Kasumi-1 (cell line): ENCODE measurements at regions not wholly inside any gene's neighbourhood (a gene's known extent, or its start where the extent isn't known, plus 50 kb on each side); places are given as distances from the start of the nearest gene placed in this dataset.
"Not testable (repeated sequence)": the region's sequence is repeated elsewhere in the genome, so short reads cannot be mapped to it uniquely, and the experiment has no call there.

Experiments
- DNase-seq, 2 experiments: peaks; one replicate each; lab custom pipeline; 2025; lab: John Stamatoyannopoulos, UW

DNA sequence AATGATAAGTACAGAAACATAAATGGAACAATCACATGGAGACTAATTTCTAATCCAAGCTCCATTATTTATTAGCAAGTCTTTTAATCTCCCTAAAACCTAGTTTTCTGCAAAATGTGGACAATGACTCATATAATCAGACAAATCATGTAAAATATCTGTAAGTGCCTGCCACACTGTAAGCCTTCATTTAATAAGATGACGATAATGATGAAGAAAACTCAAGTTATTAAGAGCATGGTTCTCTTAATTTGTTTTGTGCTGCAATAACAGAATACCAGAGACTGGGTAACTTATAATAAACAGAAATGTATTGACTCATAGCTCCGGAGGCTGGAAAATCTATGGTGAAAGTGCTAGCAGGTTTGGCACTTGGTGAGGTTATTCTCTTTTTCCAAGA is 535.3 kb upstream of the LRFN5 start:
- DNase-seq: no peak

DNA sequence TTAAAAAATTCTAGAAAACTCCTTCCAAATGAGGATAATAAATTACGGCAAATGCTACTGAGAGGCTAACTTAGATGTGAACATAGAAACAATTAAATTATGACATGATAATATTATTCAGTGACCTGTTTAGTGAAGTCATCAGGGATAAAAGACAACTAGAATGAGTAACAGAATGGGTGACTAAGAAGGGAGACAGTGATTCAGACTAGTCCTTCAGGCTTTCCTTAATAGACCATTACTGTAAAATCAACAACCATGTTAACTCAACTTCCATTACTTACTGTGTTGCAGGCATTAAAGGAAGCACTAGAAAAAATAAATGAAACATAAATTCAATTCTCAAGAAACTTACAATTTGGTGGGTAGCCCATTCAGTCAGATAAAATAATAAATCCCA is 543.9 kb upstream of the LRFN5 start:
- no peak for DNase-seq

DNA sequence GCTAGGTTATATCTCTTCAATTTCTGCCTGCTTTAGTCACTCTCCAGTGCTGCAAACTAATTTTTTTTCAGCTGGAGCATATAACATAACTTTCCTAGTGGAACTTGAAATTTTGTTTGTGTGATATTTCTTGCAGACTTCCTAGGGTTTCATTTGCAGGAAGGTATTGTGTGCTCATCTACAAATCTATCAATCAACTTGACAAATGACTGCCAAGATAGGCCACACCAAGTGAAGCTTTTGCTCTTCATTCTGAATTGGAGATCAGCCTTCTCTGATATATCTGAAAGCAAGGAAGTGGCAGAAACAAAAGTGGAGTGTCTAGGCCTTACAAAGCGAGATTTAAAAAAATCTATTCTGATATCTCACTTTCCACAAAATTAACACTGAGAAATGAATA is 551.1 kb upstream of the LRFN5 start:
- DNase-seq: no peak

DNA sequence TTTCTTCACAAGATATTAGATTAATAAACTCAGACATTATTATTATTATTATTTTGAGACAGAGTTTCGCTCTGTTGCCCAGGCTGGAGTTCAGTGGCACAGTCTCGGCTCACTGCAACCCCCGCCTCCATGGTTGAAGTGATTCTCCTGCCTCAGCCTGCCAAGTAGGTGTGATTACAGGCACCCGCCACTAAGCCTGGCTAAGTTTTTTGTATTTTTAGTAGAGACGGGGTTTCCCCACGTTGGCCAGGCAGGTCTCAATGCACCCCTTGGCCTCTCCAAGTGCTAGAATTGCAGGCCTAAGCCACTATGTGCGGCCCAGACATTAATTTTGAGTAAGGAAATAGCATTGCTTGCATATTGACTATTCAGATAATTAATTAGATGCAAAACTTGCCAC is 554.9 kb upstream of the LRFN5 start:
- DNase-seq: no peak

DNA sequence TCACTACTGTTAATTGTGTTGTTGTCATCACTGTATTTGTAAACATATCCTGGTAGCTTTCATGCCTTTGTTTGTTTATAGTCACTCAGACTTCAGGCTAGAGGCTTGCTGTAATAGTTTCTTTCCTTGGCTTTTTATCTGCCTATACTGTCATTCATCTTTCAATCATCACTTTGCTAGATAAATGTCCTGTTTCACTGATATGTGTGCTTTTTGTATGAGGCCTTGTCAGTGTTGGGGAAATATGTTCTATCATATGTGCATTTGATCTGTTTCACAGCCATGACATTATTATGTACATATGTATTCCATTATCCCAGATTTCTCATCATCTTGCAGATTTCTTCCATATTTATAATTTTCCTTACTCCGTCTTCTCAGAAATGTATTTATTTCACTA is 558.9 kb upstream of the LRFN5 start:
- DNase-seq: no peak

DNA sequence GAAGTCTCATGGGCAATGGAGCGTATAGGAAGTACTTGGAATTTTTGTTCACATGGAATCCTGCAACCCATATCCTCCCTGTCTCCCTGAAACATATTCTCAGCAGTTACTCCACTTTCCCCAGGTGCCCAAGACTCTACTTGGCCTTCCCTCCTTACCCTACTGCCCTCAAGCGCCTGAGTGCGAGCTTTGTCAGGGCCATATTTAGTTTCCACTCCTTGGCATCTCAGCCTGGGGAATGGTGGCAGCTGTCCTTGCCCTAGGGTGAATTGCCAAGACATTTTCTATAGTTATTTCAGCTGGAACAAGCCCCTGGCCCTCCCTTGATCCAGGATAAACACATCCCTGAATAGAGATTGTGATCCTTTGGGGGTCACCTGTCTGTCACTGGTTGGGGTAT is 569.3 kb upstream of the LRFN5 start:
- DNase-seq: no peak

DNA sequence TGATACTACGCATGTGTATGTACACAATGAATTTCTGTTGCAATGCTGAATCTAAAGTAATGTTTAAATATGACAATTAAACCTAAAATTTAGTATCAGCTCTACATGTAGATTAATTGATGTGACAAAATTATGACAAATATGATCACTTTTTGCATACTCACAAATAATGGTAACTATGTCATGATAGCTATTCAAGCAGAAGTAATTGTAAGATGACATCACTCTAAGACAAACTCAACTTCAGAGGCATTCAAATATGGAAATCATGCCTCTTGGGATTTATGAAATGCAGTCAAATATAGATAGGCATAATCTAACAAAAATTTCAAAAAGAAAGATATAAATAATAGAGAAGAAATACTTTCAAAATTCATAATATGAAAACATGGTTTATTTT is 571.7 kb upstream of the LRFN5 start:
- DNase-seq: no peak

DNA sequence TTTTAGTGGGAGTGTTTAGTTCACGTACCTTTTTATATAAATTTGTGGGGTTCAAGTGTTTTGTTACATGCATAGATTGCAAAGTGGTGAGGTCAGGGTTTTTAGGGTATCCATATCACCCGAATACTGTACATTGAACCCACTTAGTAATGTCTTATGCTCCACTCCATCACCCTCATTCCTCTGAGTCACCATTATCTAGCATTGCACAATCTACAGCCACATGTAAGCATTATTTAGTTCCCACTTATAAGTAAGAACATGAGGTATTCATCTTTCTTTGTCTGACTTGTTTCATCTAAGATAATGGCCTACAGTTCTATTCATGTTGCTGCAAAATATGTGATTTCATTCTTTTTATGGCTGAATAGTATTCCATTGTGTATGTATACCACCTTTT is 583.7 kb upstream of the LRFN5 start:
- DNase-seq: no peak

DNA sequence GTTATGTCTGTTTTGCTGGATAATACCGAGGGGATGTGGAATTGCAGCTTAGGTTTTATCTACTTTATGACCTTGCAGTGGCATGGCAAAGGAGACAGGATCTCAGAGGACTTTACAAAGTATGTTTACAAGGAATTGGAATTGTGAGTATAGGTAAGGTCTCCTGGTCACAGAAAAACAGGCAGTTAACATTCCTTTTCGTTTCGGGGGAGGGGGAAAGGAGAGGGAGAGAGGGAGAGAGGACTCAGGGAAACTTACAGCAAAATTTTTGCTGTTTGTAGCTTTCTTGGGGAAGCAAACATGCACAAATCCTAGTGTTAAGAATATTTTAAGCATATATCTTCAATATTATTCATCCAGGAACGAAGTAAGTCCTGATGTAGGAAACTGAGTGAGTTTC is 590.5 kb upstream of the LRFN5 start:
- DNase-seq: no peak

DNA sequence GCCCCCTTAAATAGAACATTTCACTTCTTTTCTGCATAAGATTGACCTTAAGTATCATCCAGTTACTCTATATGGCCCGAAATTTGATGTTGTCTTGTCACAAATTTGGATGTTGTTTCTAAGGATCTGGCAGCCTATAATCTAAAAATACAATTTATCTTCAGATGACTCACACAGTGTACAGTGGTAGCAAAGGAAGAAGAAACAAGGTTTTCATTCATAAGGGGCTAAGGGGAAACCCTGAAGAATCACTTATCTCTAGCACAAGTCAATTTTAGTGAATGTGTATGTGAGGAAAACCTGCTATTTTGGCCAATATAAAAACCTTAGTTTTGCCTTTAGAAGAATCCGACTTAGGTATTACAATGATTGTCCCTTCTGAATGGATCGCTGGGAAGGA is 606.3 kb upstream of the LRFN5 start:
- no peak for DNase-seq

DNA sequence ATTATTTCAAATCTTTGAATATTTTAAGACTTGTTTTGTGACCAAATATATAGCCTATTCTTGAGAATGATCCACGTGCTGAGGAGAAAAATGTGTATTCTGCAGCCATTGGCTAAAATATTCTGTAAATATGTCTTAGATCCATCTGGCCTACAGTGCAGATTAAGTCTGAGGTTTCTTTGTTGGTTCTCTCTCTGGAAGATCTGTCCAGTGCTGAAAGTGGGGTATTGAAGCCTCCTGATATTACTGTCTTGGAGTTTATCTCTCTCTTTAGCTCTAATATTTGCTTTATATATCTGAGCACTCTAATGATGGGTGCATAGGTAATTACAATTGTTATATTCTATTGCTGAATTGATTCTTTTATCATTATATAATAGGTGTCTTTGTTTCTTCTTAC is 617.4 kb upstream of the LRFN5 start:
- DNase-seq: peak in 1 of 2 experiments; percentile 38

DNA sequence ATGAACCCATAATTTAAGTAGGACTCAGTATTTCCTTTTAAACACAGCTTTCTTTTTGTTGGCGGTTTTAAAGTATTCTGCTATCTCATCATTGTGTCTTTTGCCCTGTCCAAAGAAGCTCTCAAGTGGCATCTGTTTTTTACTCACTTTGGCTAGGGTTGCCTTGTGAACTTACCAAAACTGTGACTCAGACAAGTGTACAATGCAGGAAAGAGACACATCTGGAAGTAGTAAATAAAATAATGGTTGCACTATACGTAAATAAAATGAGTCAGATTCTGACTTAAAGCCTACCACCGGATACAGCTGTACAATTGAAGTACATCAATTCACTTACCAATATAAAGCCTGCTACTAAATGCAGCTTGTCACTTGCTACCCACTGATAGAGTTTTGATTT is 619.2 kb upstream of the LRFN5 start:
- no peak for DNase-seq

DNA sequence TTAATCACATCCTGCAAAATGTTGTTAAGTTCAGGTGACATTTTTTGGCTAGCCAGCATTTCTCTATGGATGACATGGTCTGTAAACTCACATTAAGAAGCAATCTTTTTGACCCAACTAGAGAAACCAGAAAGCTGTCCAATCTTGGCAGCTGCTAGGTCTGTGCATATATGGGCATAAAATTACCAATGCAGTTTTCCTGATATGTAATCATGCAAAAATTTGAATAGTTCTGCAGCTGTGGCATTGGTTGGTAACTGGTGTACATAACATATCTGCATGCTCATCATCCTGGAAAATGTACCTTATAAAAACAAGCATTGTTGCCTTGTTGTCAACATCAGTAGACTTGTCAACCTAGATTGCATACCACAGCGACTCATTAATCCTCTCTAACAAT is 620.0 kb upstream of the LRFN5 start:
- DNase-seq: no peak

DNA sequence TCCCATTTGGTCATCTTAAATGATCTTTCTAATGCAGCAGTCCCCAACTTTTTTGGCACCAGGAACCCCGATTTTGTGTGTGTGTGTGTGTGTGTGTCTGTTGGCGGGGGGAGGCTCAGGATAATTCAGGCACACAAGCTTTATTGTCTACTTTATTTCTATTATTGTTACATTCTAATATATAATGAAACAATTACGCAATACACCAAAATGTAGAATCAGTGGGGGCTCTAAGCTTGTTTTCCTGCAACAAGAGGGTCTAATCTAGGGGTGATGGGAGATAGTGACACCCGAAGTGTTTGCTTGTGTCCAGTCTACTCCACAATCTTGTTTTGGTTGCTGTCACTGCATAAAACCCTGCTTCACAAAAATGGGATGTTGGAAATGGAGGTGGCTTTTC is 621.1 kb upstream of the LRFN5 start:
- no peak for DNase-seq

DNA sequence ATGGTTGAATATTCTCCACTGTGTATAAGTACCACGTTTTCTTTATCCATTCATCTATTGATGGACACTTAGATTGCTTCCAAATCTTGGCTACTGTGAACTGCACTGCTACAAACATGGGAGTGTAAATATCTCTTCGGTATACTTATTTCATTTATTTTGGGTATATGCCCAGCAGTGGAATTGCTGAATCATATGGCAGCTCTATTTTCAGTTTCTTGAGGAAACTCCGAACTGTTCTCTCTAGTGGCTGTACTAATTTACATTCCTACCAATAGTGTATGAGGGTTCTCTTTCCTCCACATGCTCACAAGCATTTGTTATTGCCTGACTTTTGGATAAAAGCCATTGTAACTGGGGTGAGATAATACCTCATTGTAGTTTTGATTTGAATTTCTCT is 623.1 kb upstream of the LRFN5 start:
- DNase-seq: no peak

DNA sequence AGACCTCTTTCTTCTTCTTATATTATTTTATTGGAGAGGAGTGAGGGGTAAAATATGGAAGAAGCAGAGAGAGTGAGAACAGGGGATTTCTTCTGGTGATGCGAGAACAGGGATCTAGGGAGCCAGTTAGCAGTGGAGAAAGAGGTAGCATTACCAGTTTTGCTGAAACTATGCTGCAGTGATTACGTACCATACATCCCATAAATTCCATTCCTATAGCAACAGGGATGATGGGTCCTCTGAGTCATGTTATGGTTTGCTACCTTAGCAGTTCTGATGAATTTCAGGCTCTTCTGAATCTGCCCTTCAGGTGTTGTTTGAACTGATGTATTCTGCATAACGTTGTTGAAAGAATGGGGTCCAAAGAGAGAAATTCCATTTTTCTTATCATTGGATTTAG is 625.4 kb upstream of the LRFN5 start:
- DNase-seq: no peak

DNA sequence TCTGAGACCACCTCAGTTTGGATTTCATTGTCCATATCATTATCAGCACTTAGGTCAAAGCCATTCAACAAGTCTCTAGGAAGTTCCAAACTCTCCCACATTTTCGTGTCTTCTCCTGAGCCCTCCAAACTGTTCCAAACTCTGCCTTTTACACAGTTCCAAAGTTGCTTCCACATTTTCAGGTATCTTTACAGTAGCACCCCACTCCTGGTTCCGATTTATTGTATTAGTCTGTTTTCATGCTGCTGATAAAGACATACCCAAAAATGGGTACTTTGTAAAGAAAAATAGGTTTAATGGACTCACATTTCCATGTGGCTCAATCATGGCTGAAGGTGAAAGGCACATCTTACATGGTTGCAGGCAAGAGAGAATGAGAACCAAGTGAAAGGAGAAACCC is 646.4 kb upstream of the LRFN5 start:
- not testable (repeated sequence) for DNase-seq

DNA sequence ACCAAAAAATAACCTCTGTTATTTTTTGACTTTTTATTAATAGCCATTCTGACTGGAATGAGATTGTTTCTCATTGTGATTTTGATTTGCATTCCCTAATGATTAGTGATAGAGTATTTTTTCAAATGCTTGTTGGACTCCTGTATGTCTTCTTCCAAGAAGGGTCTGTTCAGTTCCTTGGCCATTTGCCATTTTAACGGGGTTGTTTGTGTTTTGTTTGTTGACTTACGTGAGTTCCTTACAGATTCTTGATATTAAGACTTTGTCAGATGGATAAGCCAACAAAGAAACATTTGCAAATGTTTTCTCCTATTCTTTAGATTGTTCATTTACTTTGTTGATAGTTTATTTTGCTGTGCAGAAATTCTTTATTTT is 651.6 kb upstream of the LRFN5 start:
- DNase-seq: no peak

DNA sequence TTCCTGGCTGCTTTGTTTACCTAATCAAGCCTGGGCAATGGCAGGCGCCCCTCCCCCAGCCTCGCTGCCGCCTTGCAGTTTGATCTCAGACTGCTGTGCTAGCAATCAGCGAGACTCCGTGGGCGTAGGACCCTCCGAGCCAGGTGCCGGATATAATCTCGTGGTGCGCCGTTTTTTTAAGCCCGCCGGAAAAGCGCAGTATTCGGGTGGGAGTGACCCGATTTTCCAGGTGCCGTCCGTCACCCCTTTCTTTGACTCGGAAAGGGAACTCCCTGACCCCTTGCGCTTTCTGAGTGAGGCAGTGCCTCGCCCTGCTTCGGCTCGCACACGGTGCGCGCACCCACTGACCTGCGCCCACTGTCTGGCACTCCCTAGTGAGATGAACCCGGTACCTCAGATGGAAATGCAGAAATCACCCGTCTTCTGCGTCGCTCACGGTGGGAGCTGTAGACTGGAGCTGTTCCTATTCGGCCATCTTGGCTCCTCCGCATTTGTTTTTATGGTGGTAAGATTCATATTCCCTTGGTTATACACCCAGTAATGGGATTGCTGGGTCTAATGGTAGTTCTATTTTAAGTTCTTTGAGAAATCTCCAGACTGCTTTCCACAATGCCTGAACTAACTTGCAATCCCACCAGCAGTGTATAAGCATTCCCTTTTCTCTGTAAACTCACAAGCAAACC is 652.1 kb upstream of the LRFN5 start:
- not testable (repeated sequence) for DNase-seq

DNA sequence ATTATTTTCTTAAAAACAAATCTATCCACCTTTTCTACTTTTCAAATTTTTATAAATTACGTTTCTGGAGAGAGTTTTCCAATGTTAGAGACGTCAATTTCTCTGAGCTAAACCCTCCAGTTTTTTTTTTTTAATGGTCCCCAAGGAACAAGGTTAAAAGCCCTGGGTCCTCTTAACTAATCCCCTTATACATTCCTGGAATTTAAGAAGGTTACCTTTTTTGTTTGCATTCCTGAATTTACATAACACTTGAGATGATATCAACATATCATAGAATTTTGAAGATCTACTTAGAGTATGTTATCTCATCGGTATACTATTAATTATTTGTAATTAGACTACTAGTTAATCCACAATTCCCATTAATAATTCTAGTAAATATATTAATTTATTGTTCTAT is 662.2 kb upstream of the LRFN5 start:
- no peak for DNase-seq

DNA sequence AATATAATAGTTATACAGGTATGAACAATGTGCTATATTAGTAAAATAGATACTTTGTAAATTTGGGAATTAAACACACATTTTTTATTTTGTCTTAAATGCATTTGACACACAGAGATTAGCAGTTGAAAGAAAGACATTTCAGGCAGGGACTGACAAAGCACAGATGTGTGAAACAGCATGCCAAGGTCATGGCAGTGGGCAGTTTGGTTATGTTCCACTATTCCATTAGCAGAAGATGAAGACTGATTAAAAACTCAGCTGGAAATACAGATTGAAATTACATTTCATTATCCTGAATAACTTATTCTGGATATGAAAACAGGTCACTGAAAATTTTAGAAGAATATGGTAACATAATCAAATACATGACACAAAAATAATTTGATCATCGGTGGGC is 669.8 kb upstream of the LRFN5 start:
- no peak for DNase-seq

DNA sequence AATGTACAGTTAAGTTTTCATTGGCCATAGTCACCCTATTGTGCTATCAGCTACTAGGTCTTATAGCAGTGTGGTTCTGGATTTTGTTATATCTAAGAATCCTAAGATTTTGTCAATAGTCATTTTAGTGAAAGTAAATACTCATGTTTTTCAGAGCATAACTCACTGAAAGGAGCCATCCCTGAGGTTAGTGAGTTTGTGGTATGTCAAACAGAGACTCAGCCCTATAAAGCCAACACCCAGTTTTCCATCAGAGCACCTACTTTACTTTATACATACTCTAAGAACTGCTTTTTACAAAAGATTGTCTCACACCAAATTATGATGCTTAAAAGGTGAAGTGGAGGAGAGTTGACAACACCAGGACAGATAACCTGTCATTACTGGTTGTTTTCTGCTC is 686.3 kb upstream of the LRFN5 start:
- no peak for DNase-seq

DNA sequence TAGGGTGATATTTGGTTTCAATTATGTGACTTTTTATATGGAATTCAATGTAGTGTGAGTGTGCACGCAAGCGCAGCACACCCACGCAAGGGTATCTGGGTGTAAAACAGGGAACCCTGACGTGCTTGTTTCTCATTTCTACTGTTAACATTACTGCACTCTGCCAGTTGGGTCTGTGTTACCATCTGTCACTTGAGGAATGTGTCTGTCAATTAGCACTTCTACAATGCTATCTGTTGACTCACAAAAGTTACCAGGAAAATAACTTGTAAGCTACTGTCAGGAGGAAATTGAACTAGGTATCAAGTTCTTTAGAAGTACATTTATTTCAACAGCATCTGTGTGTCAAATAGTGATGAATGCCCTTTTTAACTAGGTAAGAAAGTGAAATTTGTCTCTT is 695.5 kb upstream of the LRFN5 start:
- no peak for DNase-seq

DNA sequence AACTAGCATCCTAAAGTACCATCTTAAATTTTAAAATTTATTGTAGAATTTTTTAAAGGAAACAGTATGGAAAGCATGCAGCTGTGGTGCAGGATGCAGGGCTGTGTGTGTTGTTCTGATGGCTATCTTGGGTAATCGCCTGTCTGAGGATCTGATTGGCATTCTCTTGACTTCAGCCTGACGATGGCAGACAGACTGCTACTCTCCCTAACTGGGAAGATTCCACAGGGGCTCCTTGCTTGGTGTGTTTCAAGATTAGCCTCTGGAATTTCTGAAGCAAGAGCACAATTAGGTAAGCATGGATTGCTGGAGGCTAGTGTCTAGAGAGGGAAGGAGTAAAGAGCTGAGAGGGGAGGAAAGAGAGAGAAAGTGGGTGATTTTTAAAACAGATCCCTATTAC is 696.8 kb upstream of the LRFN5 start:
- DNase-seq: no peak

DNA sequence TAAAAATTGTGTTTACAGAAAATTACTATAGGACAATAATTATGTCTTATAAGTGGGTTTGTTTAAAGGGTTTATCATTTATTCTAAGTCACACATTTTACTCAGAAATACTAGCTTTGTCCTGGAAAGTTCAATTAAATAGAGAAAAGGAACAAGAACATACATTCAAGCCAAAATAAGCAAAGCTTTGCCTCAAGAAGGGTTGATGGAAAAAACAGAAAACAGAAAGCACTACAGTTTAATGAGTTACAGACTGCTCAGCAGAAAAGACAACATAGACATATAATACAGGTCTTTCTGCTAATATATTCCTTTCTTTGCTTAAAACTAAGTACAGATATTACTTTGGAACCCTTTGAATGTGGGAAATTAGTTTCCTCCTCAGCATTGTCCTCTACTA is 703.0 kb upstream of the LRFN5 start:
- no peak for DNase-seq
